Omental fat pad (tissue), 3 donors: ENCODE measurements at regions not wholly inside any gene's neighbourhood (a gene's known extent, or its start where the extent isn't known, plus 50 kb on each side); places are given as distances from the start of the nearest gene placed in this dataset.

Experiments
- ATAC-seq: fragments of 150-250 bp; one replicate; pipeline ENCODE4 v1.9.1; 2016; ENCODE audit warnings: mild to moderate bottlenecking, moderate library complexity; ENCODE audit not compliant: low FRiP score
- DNase-seq: peaks from one replicate; pipeline ENCODE4 v3.0.0-alpha.2; 2019; ENCODE audit warnings: low spot score
- TF ChIP-seq, protein P1 (sequence below), 3 donors: fragments of 450-650 bp; IDR thresholded peaks; one replicate each; pipeline ENCODE4 v1.5.1; 2016 to 2017; ENCODE audit warnings: antibody characterized with exemption in 3 of 3, mild to moderate bottlenecking in 3 of 3, moderate library complexity in 2 of 3

DNA sequence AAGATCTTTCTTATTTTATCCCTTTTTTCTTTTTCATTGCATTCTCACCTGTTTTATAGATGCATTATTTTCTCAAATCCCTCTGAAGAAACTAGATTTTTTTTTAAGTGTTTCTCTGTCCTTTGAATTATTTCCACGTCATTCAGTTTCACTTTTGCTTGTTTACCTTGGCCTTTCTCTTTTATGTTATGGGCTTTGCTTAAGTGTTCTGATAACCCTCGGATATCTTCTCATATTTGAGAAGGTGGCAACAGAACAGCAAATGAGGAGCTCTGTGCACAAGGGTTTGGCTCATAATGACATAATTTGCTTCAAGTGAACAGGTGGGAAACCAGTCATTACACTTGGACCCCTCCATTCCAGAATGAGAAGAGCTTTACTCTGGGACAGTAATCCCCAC is 111.9 kb downstream of the C1D start:
- ATAC-seq (no peak), DNase-seq (no peak)
- TF ChIP-seq, protein P1, sequence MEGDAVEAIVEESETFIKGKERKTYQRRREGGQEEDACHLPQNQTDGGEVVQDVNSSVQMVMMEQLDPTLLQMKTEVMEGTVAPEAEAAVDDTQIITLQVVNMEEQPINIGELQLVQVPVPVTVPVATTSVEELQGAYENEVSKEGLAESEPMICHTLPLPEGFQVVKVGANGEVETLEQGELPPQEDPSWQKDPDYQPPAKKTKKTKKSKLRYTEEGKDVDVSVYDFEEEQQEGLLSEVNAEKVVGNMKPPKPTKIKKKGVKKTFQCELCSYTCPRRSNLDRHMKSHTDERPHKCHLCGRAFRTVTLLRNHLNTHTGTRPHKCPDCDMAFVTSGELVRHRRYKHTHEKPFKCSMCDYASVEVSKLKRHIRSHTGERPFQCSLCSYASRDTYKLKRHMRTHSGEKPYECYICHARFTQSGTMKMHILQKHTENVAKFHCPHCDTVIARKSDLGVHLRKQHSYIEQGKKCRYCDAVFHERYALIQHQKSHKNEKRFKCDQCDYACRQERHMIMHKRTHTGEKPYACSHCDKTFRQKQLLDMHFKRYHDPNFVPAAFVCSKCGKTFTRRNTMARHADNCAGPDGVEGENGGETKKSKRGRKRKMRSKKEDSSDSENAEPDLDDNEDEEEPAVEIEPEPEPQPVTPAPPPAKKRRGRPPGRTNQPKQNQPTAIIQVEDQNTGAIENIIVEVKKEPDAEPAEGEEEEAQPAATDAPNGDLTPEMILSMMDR (IDR thresholded peaks at IDR 0.05), result no peak

DNA sequence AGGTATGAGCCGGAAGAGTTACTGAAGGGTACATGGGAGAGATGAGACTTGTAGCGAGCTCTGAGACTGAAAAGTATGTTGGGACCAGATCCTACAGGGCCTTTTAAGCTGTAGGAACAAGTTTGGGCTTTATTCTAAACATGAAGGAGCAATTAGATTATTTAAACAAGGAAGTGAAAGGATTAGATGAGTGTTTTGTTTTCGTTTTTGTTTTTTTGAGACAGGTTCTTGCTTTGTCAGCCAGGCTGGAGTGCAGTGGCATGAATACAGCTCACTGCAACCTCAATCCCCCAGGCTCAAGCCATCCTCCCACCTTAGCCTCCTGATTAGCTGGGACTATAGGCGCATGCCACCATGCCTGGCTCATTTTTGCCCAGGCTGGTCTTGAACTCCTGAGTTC is 110.7 kb downstream of the C1D start:
- TF ChIP-seq, protein P1 (IDR thresholded peaks at IDR 0.05), result no peak
- ATAC-seq (no peak), DNase-seq (no peak)

DNA sequence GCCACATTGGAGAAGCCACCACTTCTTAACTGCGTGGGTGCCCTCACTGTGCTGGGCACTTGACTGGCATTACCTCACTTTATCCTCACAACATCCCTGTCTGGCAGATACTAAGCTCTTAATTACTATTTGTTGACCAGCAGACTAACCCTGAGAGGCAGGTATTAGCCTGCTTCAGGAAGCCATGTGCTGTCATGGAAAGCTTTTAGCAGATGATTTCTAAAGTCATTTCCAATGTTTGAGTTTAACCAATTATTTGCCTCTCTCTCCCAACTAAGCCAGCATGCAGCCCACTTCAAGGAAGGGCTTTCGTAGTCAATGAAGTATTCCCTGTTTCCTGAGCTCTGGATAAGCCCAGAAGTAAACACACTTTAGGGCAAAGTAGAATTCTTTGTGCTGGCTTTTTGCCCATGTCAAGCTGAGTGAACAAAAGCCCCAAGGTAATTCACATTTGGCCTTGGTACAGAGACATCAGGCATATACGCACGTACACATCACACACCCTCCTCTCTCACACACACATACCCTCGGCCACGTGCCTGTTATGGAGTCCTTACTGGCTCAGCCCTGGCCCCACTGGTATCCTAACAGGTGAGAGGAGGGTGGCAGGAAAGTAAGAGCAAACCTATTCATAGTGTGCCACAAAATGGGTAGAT is 108.6 kb downstream of the C1D start:
- ATAC-seq, result no peak

DNA sequence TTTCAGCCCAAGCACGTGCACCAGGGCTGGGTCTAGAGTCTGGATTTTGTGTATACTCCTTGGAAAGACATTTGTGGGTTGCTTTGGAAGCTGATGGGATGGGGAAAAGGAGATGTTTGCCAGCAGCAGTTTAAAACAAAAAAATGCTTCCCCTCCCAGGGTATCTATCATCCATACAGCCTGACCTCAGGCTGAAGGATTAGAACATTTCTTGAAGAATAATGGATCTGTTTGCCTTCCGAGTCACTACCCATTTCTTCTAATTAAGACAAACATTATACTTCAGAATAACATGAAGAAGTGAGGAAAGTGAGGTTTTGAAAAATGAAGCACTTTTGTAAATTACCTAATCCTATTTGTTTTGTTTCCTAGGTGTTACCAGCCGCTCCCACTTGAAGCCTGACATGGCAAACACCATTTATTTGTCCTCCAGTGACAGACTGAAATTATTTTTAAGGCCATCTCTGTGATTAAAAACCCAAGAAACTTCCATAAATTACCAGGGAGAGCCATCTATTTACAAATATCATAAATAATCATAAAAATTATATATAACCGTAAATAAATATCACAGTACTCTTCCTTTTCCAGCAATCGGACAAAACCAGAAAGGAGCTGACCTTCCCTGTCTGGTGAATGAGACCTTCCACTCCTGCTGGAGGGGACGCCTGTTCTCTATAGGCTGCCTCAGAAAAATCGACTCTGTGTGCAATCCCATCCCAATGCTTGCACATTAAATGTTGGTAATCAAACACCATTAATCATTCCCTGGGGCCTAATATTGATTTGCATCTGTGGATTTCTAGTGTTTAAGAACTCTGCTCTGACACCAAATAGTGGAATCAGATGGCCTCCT is 106.8 kb downstream of the C1D start:
- DNase-seq, result no peak
- TF ChIP-seq, protein P1 (IDR thresholded peaks at IDR 0.05), result no peak
- no peak for ATAC-seq

More for the DNA sequence above, 108.6 kb downstream of the C1D start:
- DNase-seq, result no peak
- TF ChIP-seq, protein P1 (IDR thresholded peaks at IDR 0.05), result no peak

DNA sequence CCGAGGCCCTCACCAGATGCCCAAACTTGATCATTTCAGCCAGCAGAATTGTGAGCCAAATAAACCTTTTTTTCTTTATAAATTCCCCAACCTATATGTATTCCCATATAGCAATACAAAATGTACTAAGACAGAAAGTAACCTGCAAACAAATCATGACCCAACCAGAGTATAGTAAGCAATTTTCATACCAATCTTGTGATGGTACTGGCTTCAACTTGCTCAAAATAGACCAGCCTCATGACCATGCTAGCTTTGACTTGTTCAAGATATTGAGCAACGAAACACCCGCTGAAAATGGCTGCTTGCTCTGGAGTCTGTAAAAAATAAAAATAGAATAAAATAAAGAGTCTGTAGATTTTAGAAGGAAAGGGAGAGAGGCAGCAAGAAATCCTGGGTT is 97.6 kb downstream of the C1D start:
- ATAC-seq (no peak), DNase-seq (no peak)
- TF ChIP-seq, protein P1 (IDR thresholded peaks at IDR 0.05), result no peak

DNA sequence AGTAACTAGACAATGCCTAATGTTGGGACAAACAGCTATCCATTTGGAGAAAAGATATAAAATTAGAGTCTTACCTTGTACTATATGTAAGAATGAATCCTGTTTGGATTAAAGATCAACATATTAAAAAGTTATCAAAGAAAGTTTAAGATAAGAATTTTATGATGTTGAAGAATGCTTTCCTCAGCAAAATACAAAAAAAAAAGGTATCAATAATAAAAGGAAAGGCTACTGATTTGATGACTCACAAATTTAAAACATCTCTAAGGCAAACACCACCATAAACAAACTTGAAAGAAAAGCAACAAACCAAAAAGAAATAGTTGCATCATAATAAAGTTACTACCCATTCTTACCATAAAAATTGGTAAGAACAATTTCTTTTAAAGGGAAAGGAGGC is 92.7 kb downstream of the C1D start:
- DNase-seq (no peak), ATAC-seq (no peak)
- TF ChIP-seq, protein P1 (IDR thresholded peaks at IDR 0.05), result no peak

DNA sequence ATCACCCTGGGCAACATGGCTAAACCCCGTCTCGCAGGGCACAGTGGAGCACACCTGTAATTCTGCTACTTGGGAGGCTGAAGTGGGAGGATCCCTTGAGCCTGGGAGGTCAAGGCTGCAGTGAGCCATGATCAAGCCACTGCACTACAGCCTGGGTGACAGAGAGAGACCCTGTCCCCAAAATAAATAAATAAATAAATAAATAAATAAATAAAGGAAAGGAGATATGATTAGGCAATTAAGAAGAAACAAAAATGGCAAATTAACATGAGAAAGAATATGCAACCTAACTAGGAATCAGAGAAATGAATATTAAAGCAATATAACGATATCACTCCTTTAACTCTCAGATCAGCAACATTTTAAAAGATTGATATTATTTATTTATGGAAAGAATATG is 92.3 kb downstream of the C1D start:
- ATAC-seq, result no peak
- TF ChIP-seq, protein P1 (IDR thresholded peaks at IDR 0.05), result no peak
- no peak for DNase-seq
